OCI-LY7 (cell line): ENCODE measurements at regions not wholly inside any gene's neighbourhood (a gene's known extent, or its start where the extent isn't known, plus 50 kb on each side); places are given as distances from the start of the nearest gene placed in this dataset.

Experiments
- BruUV-seq: library from RNA; stranded (reverse); fragments of 400-500 nt; replicated peaks from 2 replicates; lab custom pipeline; 2021; lab: Mats Ljungman, UMichigan
- CTCF ChIA-PET: fragments of 300-600 bp; sonication (Branson Sonifier 250); formaldehyde crosslinking; loops from one replicate; lab custom pipeline; 2022; ENCODE audit warnings: antibody characterized with exemption; ENCODE audit not compliant: unreplicated experiment; lab: Charles Lee
- POLR2A ChIA-PET: fragments of 300-600 bp; sonication (Branson Sonifier 250); formaldehyde crosslinking; loops from one replicate; lab custom pipeline; 2022; ENCODE audit warnings: antibody characterized with exemption; lab: Charles Lee
- DNase-seq: peaks from one replicate; pipeline ENCODE4 v3.0.0-alpha.2; 2015; ENCODE audit warnings: low spot score
- H2AFZ ChIP-seq: fragments of 200-600 bp; sonication (generic), shearing (Covaris generic); 2 replicates; pipeline ENCODE4 v1.6.1; 2014; ENCODE audit warnings: mild to moderate bottlenecking, antibody characterized with exemption, low read length, moderate library complexity
- H3K27ac ChIP-seq: fragments of 200-600 bp; sonication (generic); 2 replicates; pipeline ENCODE4 v1.5.1; 2014; ENCODE audit warnings: mixed run types, low read depth, mild to moderate bottlenecking, moderate library complexity, low read length, inconsistent platforms; ENCODE audit not compliant: poor library complexity, severe bottlenecking
- H3K36me3 ChIP-seq: fragments of 200-600 bp; sonication (generic); 2 replicates; pipeline ENCODE4 v1.6.1; 2014; ENCODE audit warnings: mild to moderate bottlenecking, antibody characterized with exemption, low read length, moderate library complexity, mixed read lengths; ENCODE audit not compliant: insufficient read depth
- H3K4me1 ChIP-seq: fragments of 200-600 bp; sonication (generic); 2 replicates; pipeline ENCODE4 v1.5.1; 2014; ENCODE audit warnings: mild to moderate bottlenecking, low read length; ENCODE audit not compliant: insufficient read depth, poor library complexity, severe bottlenecking
- H3K4me2 ChIP-seq: fragments of 200-600 bp; sonication (generic); 2 replicates; pipeline ENCODE4 v1.6.1; 2014; ENCODE audit warnings: mild to moderate bottlenecking, low read length
- H3K4me3 ChIP-seq: fragments of 200-600 bp; sonication (generic); 2 replicates; pipeline ENCODE4 v1.5.1; 2014; ENCODE audit warnings: mild to moderate bottlenecking, low read depth, low read length; ENCODE audit not compliant: poor library complexity, severe bottlenecking
- H3K79me2 ChIP-seq: fragments of 200-600 bp; sonication (generic); 2 replicates; pipeline ENCODE4 v1.6.1; 2016; ENCODE audit warnings: low read depth, mild to moderate bottlenecking, low read length, moderate library complexity, mixed read lengths; ENCODE audit not compliant: insufficient read depth
- H3K9me2 ChIP-seq: fragments of 200-600 bp; sonication (generic); 2 replicates; pipeline ENCODE4 v1.6.1; 2016; ENCODE audit warnings: mild to moderate bottlenecking, low read length, mixed read lengths; ENCODE audit not compliant: insufficient read depth
- H3K9me3 ChIP-seq: fragments of 200-600 bp; sonication (generic); 2 replicates; pipeline ENCODE4 v1.6.1; 2014; ENCODE audit warnings: mild to moderate bottlenecking, mixed run types, low read length, mixed read lengths
- H4K20me1 ChIP-seq: fragments of 200-600 bp; sonication (generic); 2 replicates; pipeline ENCODE4 v1.6.1; 2014; ENCODE audit warnings: mild to moderate bottlenecking, antibody characterized with exemption, low read length, moderate library complexity, mixed read lengths; ENCODE audit not compliant: insufficient read depth
- CTCF ChIP-seq: fragments of 200-600 bp; sonication (generic); conservative IDR thresholded peaks from 2 replicates; pipeline ENCODE4 v1.5.1; 2014; ENCODE audit warnings: mild to moderate bottlenecking, antibody characterized with exemption, low read length, moderate library complexity, mixed read lengths
- EZH2phosphoT487 ChIP-seq: fragments of 200-600 bp; sonication (generic); IDR thresholded peaks from 2 replicates; pipeline ENCODE4 v1.6.1; 2018; ENCODE audit warnings: low read depth, borderline replicate concordance, mild to moderate bottlenecking, mixed run types, antibody characterized with exemption, low read length, moderate library complexity, mixed read lengths
- intact Hi-C: fragments of 100-400 bp; cut with micrococcal nuclease; formaldehyde crosslinking; loops from one replicate; pipeline ENCODE4 v1.10.0; 2022; ENCODE audit not compliant: unreplicated experiment

DNA sequence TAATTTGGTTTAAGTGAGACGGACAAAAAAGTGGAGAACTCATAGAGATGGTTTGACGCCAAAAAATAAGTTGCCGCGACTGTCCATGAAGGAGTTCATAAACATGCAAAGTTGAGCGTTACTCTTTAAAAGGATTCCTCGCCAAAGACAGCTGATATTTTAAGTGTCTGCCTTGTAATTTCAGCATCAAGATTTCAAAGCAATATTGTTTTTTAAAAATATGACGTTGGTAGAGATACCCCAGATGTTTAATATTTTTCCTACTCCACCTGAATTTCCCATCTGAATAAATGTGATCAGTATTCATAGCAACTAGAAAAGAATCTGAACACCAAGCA, 155.0 kb downstream of the TUSC7 start:
- Histone ChIP-seq H3K79me2 (no peaks in the 10 kb centered on the region), H3K27ac (no peak overlapping the region), H2AFZ (no peak overlapping the region), H4K20me1 (no peaks in the 10 kb centered on the region), H3K9me2 (no peaks in the 10 kb centered on the region), H3K4me3 (no peak overlapping the region), H3K4me1 (no peaks in the 10 kb centered on the region), H3K4me2 (peak overlapping the region; percentile 5; the same call in 1 of the 2 replicates), H3K9me3 (no peaks in the 10 kb centered on the region), H3K36me3 (no peaks in the 10 kb centered on the region)
- TF ChIP-seq CTCF (peak; percentile 2; the same call in 1 of the 2 replicates), EZH2phosphoT487 (no peak)
- intact Hi-C loops, result loop anchor here (10.0 kb wide), 1 partner anchor 150 kb away; no protein-coding TSS in a partner anchor
- POLR2A ChIA-PET, result interaction anchor here (1.1 to 1.8 kb wide), 2 partner anchors 10 to 15 kb away, joined by 3 read pairs; no protein-coding TSS in a partner anchor
- CTCF ChIA-PET, result no interaction called here
- no peak for DNase-seq
- no TSS peak for BruUV-seq

GRCh38 chr3:116870379-116870778, 160.8 kb downstream of the TUSC7 start:
- BruUV-seq, result no TSS peak
- H3K4me3 ChIP-seq, result no peak overlapping the region
- no peak overlapping the region for H3K4me2 ChIP-seq
- H2AFZ ChIP-seq, result no peak overlapping the region
- POLR2A ChIA-PET, result interaction anchor here (0.7 to 1.0 kb wide), 2 partner anchors 16 to 27 kb away, joined by 3 to 4 read pairs; no protein-coding TSS in a partner anchor
- CTCF ChIA-PET, result no interaction called here
- H4K20me1 ChIP-seq, result no peaks in the 10 kb centered on the region
- intact Hi-C loops, result no loop called here
- no peak for DNase-seq
- no peaks in the 10 kb centered on the region for H3K36me3 ChIP-seq
- TF ChIP-seq EZH2phosphoT487 (no peak), CTCF (no peak)
- H3K9me3 ChIP-seq, result no peaks in the 10 kb centered on the region
- H3K4me1 ChIP-seq, result no peaks in the 10 kb centered on the region
- H3K9me2 ChIP-seq, result no peaks in the 10 kb centered on the region
- H3K27ac ChIP-seq, result no peak overlapping the region
- H3K79me2 ChIP-seq, result no peaks in the 10 kb centered on the region

DNA sequence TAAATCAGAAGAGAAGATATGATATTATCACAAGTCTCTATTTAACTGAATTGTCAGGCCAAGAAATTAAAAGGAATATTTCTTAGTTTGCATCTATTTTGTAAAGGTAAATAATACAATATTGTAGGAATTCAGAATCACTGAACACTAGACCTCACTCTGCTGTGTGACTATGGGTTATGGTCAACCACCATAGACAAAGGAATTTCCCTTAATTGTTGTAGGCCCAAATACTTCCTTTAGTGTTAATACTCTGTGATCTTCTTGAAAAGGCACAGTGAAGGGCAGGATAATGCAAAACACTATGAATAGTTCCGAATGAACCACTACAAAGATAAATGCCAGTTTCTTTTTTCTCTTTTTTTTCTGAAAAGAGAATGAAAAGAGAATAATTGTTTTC, 162.3 kb downstream of the TUSC7 start:
- intact Hi-C loops, result no loop called here
- Histone ChIP-seq H3K4me1 (no peaks in the 10 kb centered on the region), H3K27ac (no peak overlapping the region), H3K79me2 (no peaks in the 10 kb centered on the region), H3K4me3 (no peak overlapping the region), H3K9me3 (no peaks in the 10 kb centered on the region), H2AFZ (no peak overlapping the region), H3K36me3 (no peaks in the 10 kb centered on the region), H4K20me1 (no peaks in the 10 kb centered on the region), H3K4me2 (no peak overlapping the region), H3K9me2 (no peaks in the 10 kb centered on the region)
- BruUV-seq, result no TSS peak
- POLR2A ChIA-PET, result interaction anchor here (0.6 to 1.5 kb wide), 4 partner anchors 9 to 1777 kb away, joined by 4 read pairs; no protein-coding TSS in a partner anchor
- no peak for DNase-seq
- TF ChIP-seq EZH2phosphoT487, result no peak
- TF ChIP-seq CTCF, result no peak
- CTCF ChIA-PET, result no interaction called here
